Right atrium auricular region (tissue), 2 donors: ENCODE measurements at regions not wholly inside any gene's neighbourhood (a gene's known extent, or its start where the extent isn't known, plus 50 kb on each side); places are given as distances from the start of the nearest gene placed in this dataset.

Experiments
- DNase-seq: peaks from one replicate; pipeline ENCODE4 v3.0.0-alpha.2; 2019; ENCODE audit warnings: low spot score
- H3K27ac ChIP-seq, 2 donors: fragments of 200-600 bp; sonication (generic); 1 replicate in 1 of 2; 2 replicates in 1 of 2; pipeline ENCODE4 v1.5.1; 2016 to 2019
- H3K27me3 ChIP-seq, 2 donors: fragments of 200-600 bp; sonication (generic); one replicate each; pipeline versions ENCODE4 v1.5.1 to v1.6.0; 2017 to 2019
- H3K36me3 ChIP-seq: fragments of 200-600 bp; sonication (generic); one replicate; pipeline ENCODE4 v1.5.1; 2016
- H3K4me1 ChIP-seq, 2 donors: fragments of 200-600 bp; sonication (generic); one replicate each; pipeline versions ENCODE4 v1.5.1 to v1.6.0; 2017 to 2019
- H3K4me3 ChIP-seq, 2 donors: fragments of 200-600 bp; sonication (generic); 1 replicate in 1 of 2; 2 replicates in 1 of 2; pipeline ENCODE4 v1.5.1; 2017 to 2019; ENCODE audit warnings: mild to moderate bottlenecking in 1 of 2, moderate library complexity in 1 of 2
- H3K9me3 ChIP-seq, 2 donors: fragments of 200-600 bp; sonication (generic); one replicate each; pipeline ENCODE4 v1.5.1; 2019
- CTCF ChIP-seq, 2 donors: fragments of 200-600 bp; sonication (generic); IDR thresholded peaks; one replicate each; pipeline ENCODE4 v1.5.1; 2019; ENCODE audit warnings: antibody characterized with exemption in 2 of 2

- H3K27ac ChIP-seq, result no peak overlapping the region
Measured at GRCh38 chr18:41647914-41648313, 307.1 kb upstream of the PIK3C3 start.

GRCh38 chr18:41646915-41647620 is 308.0 kb upstream of the PIK3C3 start:
- Histone ChIP-seq H3K4me1 (no peaks in the 10 kb centered on the region), H3K4me3 (no peak overlapping the region), H3K36me3 (no peaks in the 10 kb centered on the region), H3K27ac (no peak overlapping the region), H3K9me3 (no peaks in the 10 kb centered on the region), H3K27me3 (no peaks in the 10 kb centered on the region)
- no peak for TF ChIP-seq CTCF (IDR thresholded peaks at IDR 0.05)
- no peak for DNase-seq

More at GRCh38 chr18:41647914-41648313, 307.1 kb upstream of the PIK3C3 start:
- Histone ChIP-seq H3K4me1 (no peaks in the 10 kb centered on the region), H3K4me3 (no peak overlapping the region), H3K36me3 (no peaks in the 10 kb centered on the region), H3K27me3 (no peaks in the 10 kb centered on the region), H3K9me3 (no peaks in the 10 kb centered on the region)
- TF ChIP-seq CTCF (IDR thresholded peaks at IDR 0.05), result no peak
- no peak for DNase-seq

DNA sequence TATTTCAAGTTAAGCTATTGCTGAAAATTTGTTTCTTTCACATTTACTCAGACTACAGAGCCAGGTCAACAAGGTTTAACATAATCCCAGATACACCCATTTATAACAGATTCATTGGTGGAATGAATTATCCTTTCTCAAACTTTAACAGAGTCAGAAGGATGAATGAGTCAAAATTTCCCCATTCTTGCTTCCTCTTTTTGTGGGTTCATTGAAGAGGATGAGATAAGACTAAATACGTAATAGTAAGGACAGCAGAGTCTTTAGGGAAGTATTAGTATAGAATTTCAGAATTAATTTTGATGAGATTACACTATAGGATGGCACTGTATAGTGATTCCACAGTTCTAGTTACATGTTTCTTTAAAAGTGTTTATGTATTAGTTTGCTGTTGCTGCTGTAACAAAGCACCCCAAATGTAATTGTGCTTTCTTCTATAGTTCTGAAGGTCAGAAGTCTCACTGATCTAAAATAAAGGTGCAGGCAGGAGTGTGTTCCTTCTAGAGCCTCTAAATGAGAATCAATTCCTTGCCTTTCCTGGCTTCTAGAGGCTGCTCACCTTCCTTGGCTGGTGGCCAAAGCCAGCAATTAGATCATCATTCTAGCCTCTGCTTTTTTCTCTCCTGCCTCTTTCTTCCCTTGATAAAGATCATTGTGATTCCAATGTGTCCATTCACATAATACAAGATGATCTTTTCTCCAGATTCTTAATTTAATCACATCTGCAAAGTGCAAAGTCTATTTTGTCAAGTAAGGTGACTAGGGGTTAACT is 309.3 kb upstream of the PIK3C3 start:
- no peak for TF ChIP-seq CTCF (IDR thresholded peaks at IDR 0.05)
- H3K4me3 ChIP-seq, result no peak overlapping the region
- H3K4me1 ChIP-seq, result no peaks in the 10 kb centered on the region
- no peak overlapping the region for H3K27ac ChIP-seq
- H3K9me3 ChIP-seq, result no peaks in the 10 kb centered on the region
- no peaks in the 10 kb centered on the region for H3K27me3 ChIP-seq
- DNase-seq, result no peak
- H3K36me3 ChIP-seq, result no peaks in the 10 kb centered on the region

- no peak for TF ChIP-seq CTCF (IDR thresholded peaks at IDR 0.05)
- H3K27ac ChIP-seq, result no peak overlapping the region
- no peak overlapping the region for H3K4me3 ChIP-seq
- no peaks in the 10 kb centered on the region for H3K9me3 ChIP-seq
- H3K36me3 ChIP-seq, result no peaks in the 10 kb centered on the region
- DNase-seq, result no peak
- no peaks in the 10 kb centered on the region for H3K27me3 ChIP-seq
- no peaks in the 10 kb centered on the region for H3K4me1 ChIP-seq
Measured at GRCh38 chr18:41644466-41644865, 310.6 kb upstream of the PIK3C3 start.

- Histone ChIP-seq H3K9me3 (no peaks in the 10 kb centered on the region), H3K4me3 (no peak overlapping the region), H3K27ac (no peak overlapping the region), H3K27me3 (no peaks in the 10 kb centered on the region), H3K36me3 (no peaks in the 10 kb centered on the region), H3K4me1 (no peaks in the 10 kb centered on the region)
- TF ChIP-seq CTCF (IDR thresholded peaks at IDR 0.05), result no peak
- DNase-seq, result no peak
Measured at GRCh38 chr18:41643427-41643826, 311.6 kb upstream of the PIK3C3 start.
